Stimulated activated CD8-positive, alpha-beta memory T cell treated with anti-CD3 and anti-CD28 coated beads, Interleukin-4, amount 100 ng/mL, for 24 hours (primary cell): ENCODE measurements at regions not wholly inside any gene's neighbourhood (a gene's known extent, or its start where the extent isn't known, plus 50 kb on each side); places are given as distances from the start of the nearest gene placed in this dataset.

ENCODE experiments used
- DNase-seq: peaks from one replicate; pipeline ENCODE4 v3.0.0-alpha.2; 2020; ENCODE audit warnings: low read depth

- no peak for DNase-seq
Measured at GRCh38 chr3:194279701-194280360, 71.3 kb downstream of the CPN2 start.

- DNase-seq = no peak
Measured at GRCh38 chr3:194280777-194281176, 70.4 kb downstream of the CPN2 start.

- DNase-seq = no peak
Measured at GRCh38 chr3:194281306-194281705, 69.8 kb downstream of the CPN2 start.

- no peak for DNase-seq
Measured at GRCh38 chr3:194281766-194282165, 69.4 kb downstream of the CPN2 start.

GRCh38 chr3:194282436-194283122 is 68.5 kb downstream of the CPN2 start:
- no peak for DNase-seq

- no peak for DNase-seq
Measured at GRCh38 chr3:194283221-194284006, 67.7 kb downstream of the CPN2 start.

- DNase-seq = no peak
Measured at GRCh38 chr3:194284351-194284750, 66.8 kb downstream of the CPN2 start.

- no peak for DNase-seq
Measured at GRCh38 chr3:194285024-194285849, 65.9 kb downstream of the CPN2 start.

GRCh38 chr3:194285850-194286197 is 65.3 kb downstream of the CPN2 start:
- no peak for DNase-seq

- DNase-seq = no peak
Measured at GRCh38 chr3:194286375-194287146, 64.6 kb downstream of the CPN2 start.

GRCh38 chr3:194287374-194287773 is 63.8 kb downstream of the CPN2 start:
- no peak for DNase-seq

GRCh38 chr3:194287977-194288706 is 63.0 kb downstream of the CPN2 start:
- DNase-seq = no peak
